Kidney (tissue), 13 donors: ENCODE measurements at regions not wholly inside any gene's neighbourhood (a gene's known extent, or its start where the extent isn't known, plus 50 kb on each side); places are given as distances from the start of the nearest gene placed in this dataset.

Experiments
- DNase-seq, 5 donors: peaks; one replicate each; pipeline ENCODE4 v3.0.0-alpha.2; 2013 to 2020
- FAIRE-seq: peaks from 2 replicates; lab custom pipeline; 2012; peaks lifted over from hg19 to GRCh38; lab: Jason Lieb, UNC
- H3K27ac ChIP-seq, 2 donors: one replicate each; pipeline ENCODE4 v1.7.0; 2013; ENCODE audit warnings: low read depth in 2 of 2, low read length in 2 of 2, inconsistent platforms in 1 of 2
- H3K27me3 ChIP-seq: one replicate; pipeline ENCODE4 v1.7.1; 2013; ENCODE audit warnings: low read length, inconsistent platforms; ENCODE audit not compliant: control insufficient read depth, insufficient read depth
- H3K36me3 ChIP-seq, 3 donors: one replicate each; pipeline versions ENCODE4 v1.7.0 to v1.7.1; 2013; ENCODE audit warnings: low read length in 3 of 3, control low read depth in 1 of 3, inconsistent platforms in 1 of 3; ENCODE audit not compliant: insufficient read depth in 3 of 3, control insufficient read depth in 2 of 3
- H3K4me1 ChIP-seq, 3 donors: one replicate each; pipeline versions ENCODE4 v1.7.0 to v1.7.1; 2013; ENCODE audit warnings: low read length in 3 of 3, inconsistent platforms in 1 of 3, low read depth in 1 of 3; ENCODE audit not compliant: control insufficient read depth in 2 of 3, insufficient read depth in 2 of 3
- H3K4me3 ChIP-seq, 3 donors: one replicate each; pipeline versions ENCODE4 v1.7.0 to v1.8.1; 2013; ENCODE audit warnings: low read length in 3 of 3, control low read depth in 1 of 3, inconsistent platforms in 1 of 3
- H3K9ac ChIP-seq, 3 donors: one replicate each; pipeline versions ENCODE4 v1.7.0 to v1.7.1; 2013; ENCODE audit warnings: low read length in 3 of 3, control low read depth in 1 of 3, inconsistent platforms in 1 of 3
- H3K9me3 ChIP-seq, 3 donors: one replicate each; pipeline versions ENCODE4 v1.7.0 to v1.7.1; 2013; ENCODE audit warnings: low read length in 3 of 3, control low read depth in 1 of 3, inconsistent platforms in 1 of 3; ENCODE audit not compliant: control insufficient read depth in 2 of 3, insufficient read depth in 1 of 3
- CTCF ChIP-seq: IDR thresholded peaks from 3 replicates; pipeline ENCODE4 v1.5.1; 2012; ENCODE audit warnings: mild to moderate bottlenecking, moderate library complexity, borderline replicate concordance; ENCODE audit not compliant: insufficient read depth; ENCODE audit errors: extremely low read depth
- intact Hi-C: fragments of 100-400 bp; cut with DNase I; formaldehyde crosslinking; loops from one replicate; pipeline ENCODE4 v1.11.1; 2022
- donor health status: control.
- donor health status: control.
- donor health status: control.
- donor health status: control.
- donor health status: control.
- donor health status: DM: yes; HTN: yes; CAD: no.
- donor health status: Normal renal cell carcinoma (clear cell type).

GRCh38 chr13:59447031-59447430, 716.7 kb downstream of the DIAPH3 start:
- Histone ChIP-seq H3K27me3 (no peaks in the 10 kb centered on the region), H3K4me3 (no peak overlapping the region), H3K9me3 (no peaks in the 10 kb centered on the region), H3K27ac (no peak overlapping the region), H3K4me1 (no peaks in the 10 kb centered on the region), H3K36me3 (no peaks in the 10 kb centered on the region), H3K9ac (no peak overlapping the region)
- TF ChIP-seq CTCF: no peak
- intact Hi-C loops: no loop called here
- no peak for FAIRE-seq
- no peak for DNase-seq

DNA sequence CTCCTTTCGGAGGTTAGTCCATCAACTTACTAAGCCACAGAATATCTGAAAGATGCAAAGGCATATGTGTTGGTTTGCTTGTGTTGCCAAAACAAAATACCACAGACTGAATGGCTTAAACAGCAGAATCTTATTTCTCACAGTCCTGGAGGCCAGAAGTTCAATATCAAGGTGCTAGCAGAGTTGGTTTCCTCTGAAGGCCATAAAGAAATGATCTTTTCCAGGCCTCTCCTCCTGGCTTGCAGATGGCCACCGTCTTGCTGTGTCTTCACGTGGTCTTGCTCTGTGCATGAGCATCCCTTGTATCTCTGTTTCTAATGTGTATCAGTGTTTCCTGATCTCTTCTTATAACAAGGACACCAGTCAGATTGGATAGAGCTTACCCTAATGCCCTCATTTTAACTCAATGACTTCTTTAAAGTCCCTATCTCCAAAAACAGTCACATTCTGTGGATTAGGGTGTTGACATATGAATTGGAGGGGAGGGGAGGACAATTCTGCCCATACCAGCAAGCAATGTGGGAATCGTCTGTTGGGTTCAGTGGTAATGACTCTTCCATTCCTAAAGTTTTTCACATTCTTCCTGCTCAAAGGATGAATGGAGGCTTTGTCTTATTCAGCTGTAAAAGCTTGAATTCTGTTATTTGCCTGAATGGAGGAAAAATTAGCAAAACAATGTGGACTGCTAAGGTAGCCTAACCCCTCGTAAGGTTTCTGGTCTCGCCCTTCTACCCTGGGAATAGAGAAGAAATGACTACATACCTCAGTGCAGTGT, 715.7 kb downstream of the DIAPH3 start:
- TF ChIP-seq CTCF: no peak
- DNase-seq: no peak
- H3K4me1 ChIP-seq: no peaks in the 10 kb centered on the region
- FAIRE-seq: no peak
- H3K9ac ChIP-seq: no peak overlapping the region
- no peak overlapping the region for H3K4me3 ChIP-seq
- no peaks in the 10 kb centered on the region for H3K36me3 ChIP-seq
- H3K9me3 ChIP-seq: no peaks in the 10 kb centered on the region
- no peaks in the 10 kb centered on the region for H3K27me3 ChIP-seq
- H3K27ac ChIP-seq: no peak overlapping the region
- intact Hi-C loops: no loop called here

DNA sequence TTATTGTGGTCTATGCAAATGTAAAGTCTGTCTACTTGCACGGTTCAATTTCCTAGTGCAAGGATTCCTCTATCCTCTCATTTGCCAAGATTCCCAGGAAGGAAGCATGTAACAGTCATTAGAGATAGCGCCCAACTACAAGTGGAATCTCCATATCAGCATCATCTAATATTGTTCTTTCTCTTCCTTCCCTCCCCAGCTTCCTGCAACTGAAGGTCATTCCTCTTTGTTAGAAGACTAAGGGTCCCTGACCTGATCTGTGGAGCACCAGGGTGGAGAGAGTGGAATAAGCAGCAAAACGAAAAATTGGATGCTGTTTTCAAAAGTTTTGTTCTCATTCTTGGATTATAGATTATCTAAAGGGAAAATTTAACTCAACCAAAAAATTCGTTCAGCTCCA, 714.0 kb downstream of the DIAPH3 start:
- Histone ChIP-seq H3K9me3 (no peaks in the 10 kb centered on the region), H3K27me3 (no peaks in the 10 kb centered on the region), H3K4me3 (no peak overlapping the region), H3K36me3 (no peaks in the 10 kb centered on the region), H3K9ac (no peak overlapping the region), H3K4me1 (no peaks in the 10 kb centered on the region), H3K27ac (no peak overlapping the region)
- DNase-seq: no peak
- TF ChIP-seq CTCF: no peak
- no peak for FAIRE-seq
- intact Hi-C loops: no loop called here
